ENCODE measurements at regions not wholly inside any gene's neighbourhood (a gene's known extent, or its start where the extent isn't known, plus 50 kb on each side); places are given as distances from the start of the nearest gene placed in this dataset.

DNA sequence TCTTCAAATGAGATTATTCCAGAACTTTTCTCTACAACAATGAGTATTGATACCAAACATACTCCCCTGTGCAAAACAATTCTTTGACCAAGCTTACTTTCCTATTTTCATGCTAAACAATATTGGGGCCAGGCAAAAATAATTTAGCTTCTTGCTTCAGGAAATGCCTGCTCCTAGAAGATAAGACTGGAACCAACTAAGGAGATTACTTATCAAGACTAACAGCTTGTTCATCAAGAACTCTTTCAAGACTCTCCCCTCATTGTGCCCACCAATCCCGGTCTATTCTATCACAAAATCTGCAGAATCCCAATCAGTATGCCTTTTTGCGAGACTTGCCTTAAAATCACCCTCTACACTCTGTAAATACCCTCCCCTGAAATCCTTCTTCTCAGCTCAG, 536.6 kb downstream of the RWDD3 start:
- no peak for TF ChIP-seq POLR2AphosphoS5 (IDR thresholded peaks at IDR 0.05; ENCODE audit: borderline replicate concordance, low read depth, low read length)
- TF ChIP-seq EZH2 (IDR thresholded peaks at IDR 0.05): no peak

All from SK-N-MC (cell line).